ENCODE measurements at regions not wholly inside any gene's neighbourhood (a gene's known extent, or its start where the extent isn't known, plus 50 kb on each side); places are given as distances from the start of the nearest gene placed in this dataset.

DNA sequence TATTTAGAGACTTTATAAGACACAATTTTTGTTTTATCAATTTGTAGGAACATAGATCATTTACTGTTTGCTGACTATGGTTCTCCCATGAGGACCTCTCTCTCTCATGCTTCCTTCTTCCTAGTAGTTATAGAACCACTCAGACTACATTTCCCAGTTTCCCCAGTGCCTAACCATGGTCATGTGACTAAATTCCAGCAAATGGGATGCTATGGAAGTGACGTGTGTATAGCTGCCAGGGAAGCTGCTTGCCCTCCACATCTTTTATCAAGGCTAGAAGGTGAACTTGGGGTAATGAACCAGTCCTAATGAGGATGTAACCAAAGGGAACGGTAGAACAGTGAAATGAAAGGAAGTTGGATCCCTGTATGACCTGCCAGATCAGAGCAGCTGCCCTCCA is 184.0 kb downstream of the MIS18A start:
- ATAC-seq (no peak), DNase-seq (no peak)
- no peaks in the 10 kb centered on the region for H3K9me3 ChIP-seq
- intact Hi-C loops (cut with DNase I), result no loop called here
- H3K4me3 ChIP-seq, result no peak overlapping the region
- H3K27ac ChIP-seq, result no peak overlapping the region
- WGBS, 2 donors, result 35 to 40% methylated on average over 2 of the region's 2 CpGs
- no peaks in the 10 kb centered on the region for H3K4me1 ChIP-seq
- TF ChIP-seq POLR2A (IDR thresholded peaks at IDR 0.05), result no peak
- TF ChIP-seq CTCF (IDR thresholded peaks at IDR 0.05), result no peak
- no peaks in the 10 kb centered on the region for H3K36me3 ChIP-seq (replicated peaks in 1 of 2; ENCODE audit: insufficient read depth in 1 of 2, low read depth in 2 of 2)
- H3K27me3 ChIP-seq, result no peaks in the 10 kb centered on the region

- no peaks in the 10 kb centered on the region for H3K27me3 ChIP-seq
- DNase-seq, result no peak
- TF ChIP-seq CTCF (IDR thresholded peaks at IDR 0.05) (no peak), POLR2A (IDR thresholded peaks at IDR 0.05) (no peak)
- H3K36me3 ChIP-seq (replicated peaks in 1 of 2; ENCODE audit: insufficient read depth in 1 of 2, low read depth in 2 of 2), result no peaks in the 10 kb centered on the region
- H3K4me3 ChIP-seq, result no peak overlapping the region
- no peaks in the 10 kb centered on the region for H3K9me3 ChIP-seq
- no peaks in the 10 kb centered on the region for H3K4me1 ChIP-seq
- 65 to 78% methylated on average over 7 of the region's 7 CpGs for WGBS, 2 donors
- no peak for ATAC-seq
- intact Hi-C loops (cut with DNase I), result no loop called here
- no peak overlapping the region for H3K27ac ChIP-seq
Measured at GRCh38 chr21:32093646-32094462, 185.0 kb downstream of the MIS18A start.

GRCh38 chr21:32090956-32091355 is 187.9 kb downstream of the MIS18A start:
- WGBS, 2 donors, result 85% methylated on average over 3 of the region's 3 CpGs
- no peak overlapping the region for H3K4me3 ChIP-seq
- H3K27ac ChIP-seq, result no peak overlapping the region
- H3K36me3 ChIP-seq (replicated peaks in 1 of 2; ENCODE audit: insufficient read depth in 1 of 2, low read depth in 2 of 2), result no peaks in the 10 kb centered on the region
- DNase-seq (no peak), ATAC-seq (no peak)
- H3K4me1 ChIP-seq, result no peaks in the 10 kb centered on the region
- TF ChIP-seq CTCF (IDR thresholded peaks at IDR 0.05) (no peak), POLR2A (IDR thresholded peaks at IDR 0.05) (no peak)
- no peaks in the 10 kb centered on the region for H3K9me3 ChIP-seq
- intact Hi-C loops (cut with DNase I), result no loop called here
- no peaks in the 10 kb centered on the region for H3K27me3 ChIP-seq

GRCh38 chr21:32089766-32090165 is 189.1 kb downstream of the MIS18A start:
- H3K27me3 ChIP-seq, result no peaks in the 10 kb centered on the region
- intact Hi-C loops (cut with DNase I), result no loop called here
- ATAC-seq (no peak), DNase-seq (no peak)
- H3K4me3 ChIP-seq, result no peak overlapping the region
- no peaks in the 10 kb centered on the region for H3K4me1 ChIP-seq
- H3K9me3 ChIP-seq, result no peaks in the 10 kb centered on the region
- H3K36me3 ChIP-seq (replicated peaks in 1 of 2; ENCODE audit: insufficient read depth in 1 of 2, low read depth in 2 of 2), result no peaks in the 10 kb centered on the region
- no peak for TF ChIP-seq POLR2A (IDR thresholded peaks at IDR 0.05)
- TF ChIP-seq CTCF (IDR thresholded peaks at IDR 0.05), result no peak
- no peak overlapping the region for H3K27ac ChIP-seq
- WGBS, 2 donors, result 11 to 20% methylated on average over 2 of the region's 2 CpGs

- H3K27ac ChIP-seq, result no peak overlapping the region
- DNase-seq, result no peak
- no peaks in the 10 kb centered on the region for H3K9me3 ChIP-seq
- H3K27me3 ChIP-seq, result no peaks in the 10 kb centered on the region
- no peaks in the 10 kb centered on the region for H3K36me3 ChIP-seq (replicated peaks in 1 of 2; ENCODE audit: insufficient read depth in 1 of 2, low read depth in 2 of 2)
- H3K4me3 ChIP-seq, result no peak overlapping the region
- no peak for TF ChIP-seq CTCF (IDR thresholded peaks at IDR 0.05)
- TF ChIP-seq POLR2A (IDR thresholded peaks at IDR 0.05), result no peak
- intact Hi-C loops (cut with DNase I), result no loop called here
- no peaks in the 10 kb centered on the region for H3K4me1 ChIP-seq
- ATAC-seq, result no peak
Measured at GRCh38 chr21:32088471-32088870, 190.4 kb downstream of the MIS18A start.
